Ishikawa (cell line): ENCODE measurements at regions not wholly inside any gene's neighbourhood (a gene's known extent, or its start where the extent isn't known, plus 50 kb on each side); places are given as distances from the start of the nearest gene placed in this dataset.

ENCODE experiments used
- CEBPB ChIP-seq: IDR thresholded peaks from 2 replicates; pipeline ENCODE4 v1.6.1; 2012
- CREB1 ChIP-seq: IDR thresholded peaks from 2 replicates; pipeline ENCODE4 v1.6.1; 2012; ENCODE audit warnings: low read depth
- EGR1 ChIP-seq: IDR thresholded peaks from 2 replicates; pipeline ENCODE4 v1.6.1; 2012
- EP300 ChIP-seq: IDR thresholded peaks from 2 replicates; pipeline ENCODE4 v1.6.1; 2012; ENCODE audit warnings: borderline replicate concordance
- FOXM1 ChIP-seq: IDR thresholded peaks from 2 replicates; pipeline ENCODE4 v1.6.1; 2012; ENCODE audit warnings: low read depth, borderline replicate concordance
- NFIC ChIP-seq: IDR thresholded peaks from 2 replicates; pipeline ENCODE4 v1.6.1; 2012
- RAD21 ChIP-seq: IDR thresholded peaks from 2 replicates; pipeline ENCODE4 v1.6.1; 2012; ENCODE audit warnings: low read depth
- TAF1 ChIP-seq: IDR thresholded peaks from 2 replicates; pipeline ENCODE4 v1.6.1; 2012; ENCODE audit warnings: low read depth, mild to moderate bottlenecking
- TCF12 ChIP-seq: IDR thresholded peaks from 2 replicates; pipeline ENCODE4 v1.6.1; 2012; ENCODE audit warnings: low read depth
- TEAD4 ChIP-seq: IDR thresholded peaks from 2 replicates; pipeline ENCODE4 v1.6.1; 2012
- YY1 ChIP-seq: IDR thresholded peaks from 2 replicates; pipeline ENCODE4 v1.6.1; 2012; ENCODE audit warnings: low read depth
- ZBTB7A ChIP-seq: IDR thresholded peaks from 2 replicates; pipeline ENCODE4 v1.6.1; 2012; ENCODE audit warnings: low read depth
- TF ChIP-seq, protein P1 (sequence below): IDR thresholded peaks from 2 replicates; pipeline ENCODE4 v1.6.1; 2012
- TF ChIP-seq, protein P2 (sequence below): IDR thresholded peaks from 2 replicates; pipeline ENCODE4 v1.6.1; 2012
- TF ChIP-seq, protein P3 (sequence below): IDR thresholded peaks from 2 replicates; pipeline ENCODE4 v1.6.1; 2012; ENCODE audit warnings: low read depth, mild to moderate bottlenecking

DNA sequence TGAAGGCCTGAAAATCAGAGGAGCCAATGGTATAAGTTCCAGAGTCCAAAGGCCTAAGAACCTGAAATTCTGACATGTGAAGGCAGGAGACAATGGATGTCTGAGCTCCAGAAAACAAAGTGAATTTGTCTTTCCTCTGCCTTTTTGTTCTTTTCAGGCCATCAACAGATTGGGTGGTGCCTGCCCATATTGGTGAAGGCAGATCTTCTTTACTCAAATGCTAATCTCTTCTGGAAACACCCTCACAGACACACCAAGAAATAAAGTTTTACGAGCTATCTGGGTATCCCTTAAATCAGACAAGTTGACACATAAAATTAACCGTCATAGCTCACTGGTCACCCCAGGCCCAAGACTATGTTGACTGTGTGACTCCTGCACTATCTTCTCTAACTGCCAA lies 163.8 kb upstream of the NCKAP5 start:
- TF ChIP-seq RAD21 (no peak), EGR1 (no peak), CEBPB (no peak), NFIC (no peak), YY1 (no peak), TEAD4 (no peak), FOXM1 (no peak), ZBTB7A (no peak)
- TF ChIP-seq, protein P1, sequence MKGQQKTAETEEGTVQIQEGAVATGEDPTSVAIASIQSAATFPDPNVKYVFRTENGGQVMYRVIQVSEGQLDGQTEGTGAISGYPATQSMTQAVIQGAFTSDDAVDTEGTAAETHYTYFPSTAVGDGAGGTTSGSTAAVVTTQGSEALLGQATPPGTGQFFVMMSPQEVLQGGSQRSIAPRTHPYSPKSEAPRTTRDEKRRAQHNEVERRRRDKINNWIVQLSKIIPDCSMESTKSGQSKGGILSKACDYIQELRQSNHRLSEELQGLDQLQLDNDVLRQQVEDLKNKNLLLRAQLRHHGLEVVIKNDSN = no peak
- TF ChIP-seq, protein P2, sequence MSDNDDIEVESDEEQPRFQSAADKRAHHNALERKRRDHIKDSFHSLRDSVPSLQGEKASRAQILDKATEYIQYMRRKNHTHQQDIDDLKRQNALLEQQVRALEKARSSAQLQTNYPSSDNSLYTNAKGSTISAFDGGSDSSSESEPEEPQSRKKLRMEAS = no peak

DNA sequence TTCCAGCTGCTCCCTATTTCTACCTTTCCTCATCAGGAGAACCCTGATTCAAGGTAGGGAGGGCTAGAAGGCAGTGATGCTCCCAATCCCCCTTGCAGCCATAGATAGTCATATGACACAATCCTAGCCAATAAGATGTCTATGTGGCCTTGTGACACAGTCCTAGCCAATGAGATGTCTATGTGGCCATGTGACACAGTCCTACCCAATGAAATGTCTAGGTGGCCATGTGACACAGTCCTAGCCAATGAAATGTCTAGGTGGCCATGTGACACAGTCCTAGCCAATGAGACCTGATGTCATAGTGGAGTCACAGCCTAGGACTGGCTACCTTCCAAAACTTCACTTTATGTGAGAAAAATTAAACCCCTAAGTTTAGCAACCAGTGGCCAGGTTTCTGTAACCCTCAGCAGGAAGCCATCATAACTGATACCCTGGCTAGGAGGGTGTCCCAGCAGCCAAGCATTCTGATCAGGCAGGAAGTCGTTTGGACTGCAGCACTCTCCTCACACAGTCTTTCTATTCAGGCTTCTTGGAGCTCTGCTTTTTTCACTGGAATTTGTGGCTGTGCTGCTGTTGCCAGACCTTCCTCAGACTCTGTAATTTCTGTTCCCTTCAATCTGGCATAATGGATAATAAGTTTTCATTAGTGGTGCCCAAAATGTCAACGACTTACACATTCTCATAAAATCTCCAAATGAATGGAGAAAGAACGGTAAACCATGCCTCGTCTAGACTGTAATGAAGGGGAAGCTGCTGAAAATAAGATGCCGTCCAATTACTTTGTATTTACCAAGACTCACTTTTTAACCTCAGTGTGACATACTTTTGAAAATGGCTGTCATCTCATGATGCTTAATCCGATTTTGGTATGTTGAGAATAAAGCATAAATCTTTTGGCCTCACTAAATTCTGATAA lies 165.0 kb upstream of the NCKAP5 start:
- TF ChIP-seq TAF1 = no peak
- TF ChIP-seq, protein P1 = peak; percentile 75
- TF ChIP-seq EGR1 = no peak
- TF ChIP-seq CEBPB = no peak
- TF ChIP-seq NFIC = no peak

DNA sequence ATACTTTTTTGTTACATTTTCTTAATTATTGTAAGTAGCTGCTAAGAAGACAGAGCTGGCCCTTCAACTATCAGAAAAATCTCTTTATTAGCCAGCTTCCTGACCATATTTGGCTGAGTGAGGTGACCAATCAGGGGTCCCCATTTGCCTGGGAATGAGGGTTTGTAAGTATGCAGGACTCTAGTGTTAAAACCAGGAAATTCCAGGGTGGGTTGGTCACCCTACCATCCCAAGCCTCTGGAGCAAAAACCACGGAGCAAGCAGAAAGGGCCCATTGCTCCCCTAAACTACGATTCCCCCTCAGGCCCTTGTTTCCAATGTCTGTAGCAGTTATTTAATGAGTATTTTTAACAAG lies 165.6 kb upstream of the NCKAP5 start:
- TF ChIP-seq, protein P3, sequence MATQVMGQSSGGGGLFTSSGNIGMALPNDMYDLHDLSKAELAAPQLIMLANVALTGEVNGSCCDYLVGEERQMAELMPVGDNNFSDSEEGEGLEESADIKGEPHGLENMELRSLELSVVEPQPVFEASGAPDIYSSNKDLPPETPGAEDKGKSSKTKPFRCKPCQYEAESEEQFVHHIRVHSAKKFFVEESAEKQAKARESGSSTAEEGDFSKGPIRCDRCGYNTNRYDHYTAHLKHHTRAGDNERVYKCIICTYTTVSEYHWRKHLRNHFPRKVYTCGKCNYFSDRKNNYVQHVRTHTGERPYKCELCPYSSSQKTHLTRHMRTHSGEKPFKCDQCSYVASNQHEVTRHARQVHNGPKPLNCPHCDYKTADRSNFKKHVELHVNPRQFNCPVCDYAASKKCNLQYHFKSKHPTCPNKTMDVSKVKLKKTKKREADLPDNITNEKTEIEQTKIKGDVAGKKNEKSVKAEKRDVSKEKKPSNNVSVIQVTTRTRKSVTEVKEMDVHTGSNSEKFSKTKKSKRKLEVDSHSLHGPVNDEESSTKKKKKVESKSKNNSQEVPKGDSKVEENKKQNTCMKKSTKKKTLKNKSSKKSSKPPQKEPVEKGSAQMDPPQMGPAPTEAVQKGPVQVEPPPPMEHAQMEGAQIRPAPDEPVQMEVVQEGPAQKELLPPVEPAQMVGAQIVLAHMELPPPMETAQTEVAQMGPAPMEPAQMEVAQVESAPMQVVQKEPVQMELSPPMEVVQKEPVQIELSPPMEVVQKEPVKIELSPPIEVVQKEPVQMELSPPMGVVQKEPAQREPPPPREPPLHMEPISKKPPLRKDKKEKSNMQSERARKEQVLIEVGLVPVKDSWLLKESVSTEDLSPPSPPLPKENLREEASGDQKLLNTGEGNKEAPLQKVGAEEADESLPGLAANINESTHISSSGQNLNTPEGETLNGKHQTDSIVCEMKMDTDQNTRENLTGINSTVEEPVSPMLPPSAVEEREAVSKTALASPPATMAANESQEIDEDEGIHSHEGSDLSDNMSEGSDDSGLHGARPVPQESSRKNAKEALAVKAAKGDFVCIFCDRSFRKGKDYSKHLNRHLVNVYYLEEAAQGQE = no peak
- no peak for TF ChIP-seq CEBPB
- no peak for TF ChIP-seq NFIC
- TF ChIP-seq, protein P2 = no peak
- TF ChIP-seq EP300 = no peak
- no peak for TF ChIP-seq CREB1
- no peak for TF ChIP-seq RAD21
- no peak for TF ChIP-seq TCF12
- no peak for TF ChIP-seq FOXM1
- no peak for TF ChIP-seq ZBTB7A
- TF ChIP-seq TEAD4 = no peak
- TF ChIP-seq YY1 = no peak
- TF ChIP-seq, protein P1 = no peak
- TF ChIP-seq TAF1 = no peak
- TF ChIP-seq EGR1 = no peak

DNA sequence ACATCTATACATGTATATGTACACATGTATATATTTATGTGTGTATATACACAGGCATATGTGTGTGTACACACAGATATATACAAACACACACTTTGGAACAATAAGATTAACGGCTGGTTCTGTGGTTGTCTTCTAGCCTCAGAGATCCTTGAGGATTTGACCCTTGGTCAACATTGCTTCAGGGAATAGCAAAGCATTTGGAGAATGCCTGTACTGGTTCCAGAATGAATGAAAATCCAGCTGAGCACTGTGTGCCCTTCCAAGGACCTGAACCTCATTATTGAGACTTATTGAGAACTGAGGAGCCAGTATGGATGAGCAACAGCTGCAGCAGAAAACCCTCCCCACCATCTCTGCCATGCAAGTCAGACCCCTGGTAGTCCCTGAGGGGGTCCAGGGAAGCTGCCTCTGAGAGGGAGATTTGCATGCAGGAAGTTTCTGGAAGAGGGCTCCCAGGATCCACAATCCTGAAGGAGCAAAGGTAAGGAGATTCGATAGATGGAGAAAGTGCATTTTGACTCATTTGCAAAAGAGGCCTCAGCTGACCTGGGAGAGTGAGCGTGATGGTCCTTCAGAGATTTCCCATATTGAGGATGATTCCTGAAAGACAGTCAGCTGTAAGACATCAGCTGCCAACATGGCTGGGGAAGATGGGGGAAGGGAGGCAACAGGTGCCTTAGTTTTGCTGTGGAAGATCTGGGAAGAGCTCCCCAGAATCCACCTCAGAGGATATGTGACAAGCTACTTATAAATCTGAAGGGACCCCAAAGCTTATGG lies 166.6 kb upstream of the NCKAP5 start:
- no peak for TF ChIP-seq EP300
- no peak for TF ChIP-seq TAF1
- TF ChIP-seq EGR1 = no peak
- TF ChIP-seq RAD21 = no peak
- TF ChIP-seq, protein P3 = no peak
- TF ChIP-seq NFIC = no peak
- TF ChIP-seq CREB1 = no peak
- no peak for TF ChIP-seq TCF12
- no peak for TF ChIP-seq ZBTB7A
- TF ChIP-seq FOXM1 = no peak
- TF ChIP-seq YY1 = no peak

DNA sequence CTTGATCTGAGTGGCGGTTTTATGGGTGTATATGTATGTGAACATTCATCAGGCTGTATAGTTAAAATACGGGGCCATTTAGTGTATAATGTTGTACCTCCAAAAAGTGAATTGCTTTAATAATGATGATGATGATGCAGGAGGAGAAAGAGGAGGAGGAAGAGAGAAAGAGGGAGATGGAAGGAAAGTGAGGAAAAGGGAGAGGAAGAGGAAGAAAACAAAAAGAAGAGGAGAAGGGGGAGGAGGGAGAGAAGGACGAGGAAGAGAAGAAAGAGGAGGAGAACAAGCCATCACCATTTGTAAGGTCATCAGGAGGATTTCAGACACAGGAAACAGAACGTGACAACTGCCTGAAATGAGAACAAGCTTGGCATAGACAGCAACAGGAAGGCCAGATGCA lies 168.4 kb upstream of the NCKAP5 start:
- TF ChIP-seq, protein P1 = no peak
- TF ChIP-seq CREB1 = no peak
- TF ChIP-seq YY1 = no peak
- TF ChIP-seq ZBTB7A = no peak
- no peak for TF ChIP-seq TEAD4
- TF ChIP-seq EP300 = no peak
- TF ChIP-seq FOXM1 = no peak
- TF ChIP-seq CEBPB = no peak
- no peak for TF ChIP-seq EGR1
- TF ChIP-seq, protein P3 = no peak
